NCI-H1048 (cell line): ENCODE measurements at regions not wholly inside any gene's neighbourhood (a gene's known extent, or its start where the extent isn't known, plus 50 kb on each side); places are given as distances from the start of the nearest gene placed in this dataset.
"Not testable (repeated sequence)": the region's sequence is repeated elsewhere in the genome, so short reads cannot be mapped to it uniquely, and the experiment has no call there.

Source experiments
- DNase-seq: peaks from one replicate; lab custom pipeline; 2025; lab: John Stamatoyannopoulos, UW

GRCh38 chr11:29627541-29627940, 389.3 kb downstream of the KCNA4 start:
- DNase-seq = no peak

- no peak for DNase-seq
Measured at GRCh38 chr11:29623144-29623722, 393.6 kb downstream of the KCNA4 start.

- no peak for DNase-seq
Measured at GRCh38 chr11:29616611-29617010, 400.2 kb downstream of the KCNA4 start.

- no peak for DNase-seq
Measured at GRCh38 chr11:29612423-29612822, 404.4 kb downstream of the KCNA4 start.

GRCh38 chr11:29606330-29607031, 410.3 kb downstream of the KCNA4 start:
- DNase-seq = no peak

- DNase-seq = not testable (repeated sequence)
Measured at GRCh38 chr11:29600151-29600575, 416.7 kb downstream of the KCNA4 start.

GRCh38 chr11:29584342-29584741, 432.5 kb downstream of the KCNA4 start:
- DNase-seq = no peak

GRCh38 chr11:29578806-29579205, 438.0 kb downstream of the KCNA4 start:
- DNase-seq = no peak

- DNase-seq = no peak
Measured at GRCh38 chr11:29564486-29564885, 452.3 kb downstream of the KCNA4 start.

- no peak for DNase-seq
Measured at GRCh38 chr11:29562183-29562582, 454.6 kb downstream of the KCNA4 start.

GRCh38 chr11:29553990-29554389, 462.8 kb downstream of the KCNA4 start:
- DNase-seq = no peak

GRCh38 chr11:29538339-29539036, 478.3 kb downstream of the KCNA4 start:
- no peak for DNase-seq

- no peak for DNase-seq
Measured at GRCh38 chr11:29534836-29535235, 482.0 kb downstream of the KCNA4 start.

GRCh38 chr11:29530961-29531360, 485.9 kb downstream of the KCNA4 start:
- DNase-seq = no peak

GRCh38 chr11:29527391-29527936, 489.4 kb downstream of the KCNA4 start:
- no peak for DNase-seq

GRCh38 chr11:29518389-29519174, 498.2 kb downstream of the KCNA4 start:
- no peak for DNase-seq

GRCh38 chr11:29511394-29511793, 505.4 kb downstream of the KCNA4 start:
- DNase-seq = no peak

- DNase-seq = no peak
Measured at GRCh38 chr11:29507376-29507775, 509.5 kb downstream of the KCNA4 start.

- no peak for DNase-seq
Measured at GRCh38 chr11:29495676-29496075, 521.2 kb downstream of the KCNA4 start.

GRCh38 chr11:29490938-29491337, 525.9 kb downstream of the KCNA4 start:
- DNase-seq = no peak

- DNase-seq = no peak
Measured at GRCh38 chr11:29486301-29486700, 530.5 kb downstream of the KCNA4 start.

GRCh38 chr11:29485641-29486040, 531.2 kb downstream of the KCNA4 start:
- DNase-seq = no peak
